ENCODE measurements at regions not wholly inside any gene's neighbourhood (a gene's known extent, or its start where the extent isn't known, plus 50 kb on each side); places are given as distances from the start of the nearest gene placed in this dataset.
"Not testable (repeated sequence)": the region's sequence is repeated elsewhere in the genome, so short reads cannot be mapped to it uniquely, and the experiment has no call there.

DNA sequence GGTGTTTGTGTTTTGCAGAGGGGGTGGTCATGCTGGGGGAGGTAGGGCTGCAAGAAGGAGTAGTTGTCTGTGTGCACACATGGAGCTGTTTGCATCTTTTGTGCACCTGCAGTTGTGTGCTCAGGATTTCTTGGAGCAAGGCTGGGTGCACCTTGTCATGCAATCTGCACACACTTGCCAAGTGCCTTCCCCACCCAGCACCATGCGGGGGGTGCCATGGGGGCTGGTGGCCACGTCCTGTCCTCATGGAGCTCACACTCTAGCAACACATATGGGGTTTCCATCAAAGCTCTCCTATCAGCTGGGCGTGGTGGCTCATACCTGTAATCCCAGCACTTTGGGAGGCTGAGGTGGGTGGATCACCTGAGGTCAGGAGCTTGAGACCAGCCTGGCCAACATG lies 111.6 kb downstream of the CRLF3 start:
- not testable (repeated sequence) for DNase-seq

DNA sequence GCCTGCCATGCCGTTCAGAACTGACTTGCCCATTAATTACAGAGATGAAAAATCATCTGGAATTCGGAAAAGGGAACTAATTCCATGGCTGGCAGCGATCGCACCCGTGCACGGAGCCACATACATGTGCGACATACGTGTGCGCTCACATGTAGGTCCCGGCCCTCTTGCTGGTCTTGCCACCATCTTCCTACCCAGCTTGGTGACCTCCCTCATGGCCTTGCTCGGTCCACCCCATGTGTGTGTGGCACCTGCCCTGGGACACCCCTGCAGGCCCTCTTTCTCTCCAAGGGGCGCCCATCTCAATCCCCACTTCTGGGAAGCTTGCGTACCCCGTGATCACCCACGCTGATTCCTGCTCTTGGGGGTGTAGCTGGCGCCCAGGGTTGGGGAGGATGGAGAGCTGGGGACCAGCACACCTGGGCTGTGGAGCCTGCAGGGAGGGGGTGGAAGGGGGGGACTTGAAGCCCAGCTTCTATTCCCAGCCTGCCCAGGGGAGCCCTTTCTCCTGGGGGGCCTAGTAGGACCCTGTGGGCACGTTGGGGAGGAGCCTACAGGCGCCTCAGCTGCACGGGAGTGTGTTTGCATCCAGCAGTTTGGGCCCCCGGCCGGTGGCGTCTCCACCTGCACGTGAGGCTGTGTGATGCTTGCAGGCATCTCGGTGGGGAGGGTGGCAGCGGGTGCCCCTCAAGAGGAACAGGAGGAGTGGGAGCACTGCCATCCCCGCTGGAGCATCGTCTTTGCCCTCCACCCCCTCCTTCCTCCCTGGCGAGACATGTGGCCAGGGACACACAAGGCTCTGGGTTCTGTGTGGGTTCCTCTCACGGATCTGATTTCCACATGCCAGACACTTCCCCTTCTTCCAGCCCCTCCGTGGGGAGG lies 112.6 kb downstream of the CRLF3 start:
- not testable (repeated sequence) for DNase-seq

DNA sequence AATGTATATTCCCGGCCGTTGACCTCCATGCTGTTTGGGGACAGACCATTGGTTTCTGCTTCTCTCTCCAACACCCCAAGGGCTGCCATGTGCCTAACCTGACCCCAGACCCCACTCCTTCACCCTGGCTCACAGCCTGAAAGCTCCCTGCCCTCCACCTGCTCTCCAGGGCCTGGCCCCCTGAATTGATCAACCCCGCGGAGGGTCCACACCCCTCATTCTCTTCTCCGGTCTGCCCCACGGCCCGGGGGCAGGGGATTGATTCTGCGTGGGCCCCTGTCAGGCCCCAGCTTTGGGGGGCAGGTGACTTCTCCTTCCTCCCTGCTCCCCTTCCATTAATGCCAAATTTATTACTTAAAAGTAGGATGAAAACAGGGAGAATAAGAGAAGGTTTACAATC lies 113.3 kb downstream of the CRLF3 start:
- DNase-seq, result not testable (repeated sequence)

DNA sequence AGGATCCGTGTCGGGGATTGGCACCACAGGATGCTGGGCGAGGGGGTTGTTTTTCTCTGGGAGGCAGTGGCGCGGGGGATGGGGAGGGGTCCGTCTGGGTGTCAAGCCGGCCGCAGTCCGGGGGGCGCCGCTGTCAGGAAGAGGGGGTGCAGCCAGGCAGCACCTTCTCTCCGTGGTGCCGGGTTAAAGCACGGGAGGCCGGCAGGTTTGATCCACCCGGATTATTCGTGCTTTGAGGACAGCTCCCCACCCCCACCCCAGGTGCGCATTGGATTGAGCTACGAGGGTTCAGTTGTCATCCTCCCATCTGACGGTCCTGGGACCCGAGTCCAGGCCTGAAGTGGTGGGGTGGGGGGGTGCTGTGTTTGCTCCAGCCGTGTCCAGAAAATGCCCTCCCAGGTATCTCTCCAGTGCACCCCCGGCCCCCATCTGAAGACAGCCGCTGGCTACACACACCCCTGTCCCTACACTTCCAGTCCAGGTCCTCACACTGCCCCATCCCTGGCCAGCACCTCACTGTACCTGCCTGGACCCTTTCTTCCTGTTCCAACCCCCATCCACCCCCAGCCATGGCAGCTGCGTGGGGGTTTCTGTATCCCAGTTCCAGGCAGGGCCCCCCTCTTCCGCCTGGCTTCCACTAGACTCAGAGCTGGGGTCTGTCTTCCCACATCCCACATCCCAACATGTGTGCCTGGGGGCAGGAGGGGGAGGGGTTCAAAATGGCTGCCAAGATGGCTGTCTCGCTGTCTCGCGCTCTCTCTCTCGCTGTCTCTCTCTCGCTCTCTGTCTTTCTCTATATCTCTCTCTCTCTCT lies 114.0 kb downstream of the CRLF3 start:
- not testable (repeated sequence) for DNase-seq

DNA sequence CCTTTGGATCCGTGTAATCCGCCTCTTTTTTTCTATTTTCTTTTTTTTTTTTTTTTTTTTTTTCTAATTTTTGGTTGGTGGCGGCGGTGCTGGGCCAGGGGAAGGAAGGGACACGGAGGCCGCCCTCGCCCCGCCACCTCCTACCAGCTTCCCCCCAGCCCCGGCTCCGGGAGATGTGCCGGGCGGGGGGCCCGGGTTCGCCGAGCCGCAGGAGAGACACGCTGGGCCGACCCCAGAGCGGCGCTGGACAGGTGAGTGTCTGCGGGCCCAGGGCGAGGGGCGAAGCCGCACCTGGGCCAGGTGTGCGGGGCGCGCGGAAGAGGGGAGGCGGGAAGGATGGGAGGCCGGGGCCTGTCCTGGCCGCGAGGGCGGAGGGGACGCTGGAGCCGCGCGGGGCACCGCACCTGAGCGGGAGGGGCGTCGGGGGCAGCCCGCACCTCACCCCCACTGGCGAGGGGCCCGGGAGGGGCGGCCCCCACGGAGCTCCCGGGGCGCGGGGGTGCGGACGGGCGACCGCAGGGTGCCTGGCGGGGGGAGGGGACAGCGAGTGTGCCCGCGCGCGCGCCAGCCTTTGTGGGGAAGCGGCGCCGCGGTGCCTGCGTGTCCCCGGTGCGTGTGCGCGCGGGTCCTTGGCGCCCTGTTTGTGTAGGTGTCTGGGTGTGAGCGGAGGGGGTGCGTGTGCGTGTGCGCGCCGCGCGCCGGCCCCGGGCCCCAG lies 114.8 kb downstream of the CRLF3 start:
- not testable (repeated sequence) for DNase-seq

DNA sequence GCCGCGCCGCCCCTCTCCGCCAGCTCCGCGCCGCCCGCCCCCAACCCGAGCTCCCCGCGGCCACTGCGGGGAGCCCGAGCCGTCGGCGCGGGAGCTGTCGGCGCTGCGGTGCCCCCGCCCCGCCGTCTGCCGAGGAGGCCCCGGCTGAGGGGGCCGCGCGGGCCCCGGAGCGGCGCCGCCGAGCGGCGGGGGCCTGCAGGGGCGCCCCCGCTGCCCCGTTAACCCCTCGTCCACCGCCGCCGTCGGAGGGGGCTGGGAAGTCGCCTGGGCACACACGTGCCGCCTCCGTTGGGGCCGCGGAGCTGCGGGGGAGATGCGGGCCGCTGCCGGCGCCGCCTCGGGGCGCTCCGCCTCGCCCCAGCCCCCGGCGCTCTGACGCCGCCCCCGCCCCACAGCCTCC lies 115.4 kb downstream of the CRLF3 start:
- peak; percentile 22 for DNase-seq

DNA sequence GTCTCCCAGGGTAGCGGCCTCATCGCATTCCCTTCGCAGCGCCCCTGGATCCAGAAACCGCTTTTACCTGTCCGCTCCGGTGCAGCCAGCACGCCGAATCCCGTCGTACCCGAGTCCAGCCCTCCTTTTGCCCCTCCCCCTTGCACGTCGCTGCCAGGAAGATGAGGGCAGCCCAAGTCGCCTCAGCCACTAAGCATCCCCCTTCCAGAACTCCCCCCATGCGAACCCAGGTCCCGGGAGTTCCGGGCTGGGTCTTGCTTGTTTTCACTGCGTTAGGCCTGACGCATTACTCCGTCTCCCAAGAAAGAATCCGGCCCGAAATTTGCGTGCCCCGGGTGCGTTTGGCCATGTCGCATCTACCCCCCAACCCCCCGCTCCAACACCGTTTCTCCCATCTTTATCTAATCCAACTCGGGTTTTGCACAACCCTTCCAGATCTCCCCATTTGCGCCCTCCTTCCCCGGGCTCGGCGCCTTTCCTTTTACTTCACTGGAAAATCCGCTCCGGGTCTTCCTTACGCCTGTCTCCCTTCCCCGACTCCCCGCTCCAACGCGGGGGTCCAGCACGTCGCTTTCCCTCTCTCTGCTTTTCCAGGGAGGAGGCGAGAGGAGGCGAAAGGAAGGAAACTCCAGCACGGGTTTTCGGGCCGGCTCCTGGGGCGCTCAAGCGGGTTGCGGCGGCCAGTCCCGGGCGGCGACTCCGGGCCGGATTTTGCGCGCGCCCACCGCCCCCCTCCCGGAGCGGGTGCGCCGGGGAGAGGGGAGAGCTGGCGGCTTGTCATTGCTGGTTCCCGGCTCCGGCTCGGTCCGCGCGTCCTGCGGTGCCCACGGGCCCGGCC lies 116.0 kb downstream of the CRLF3 start:
- DNase-seq, result peak; percentile 98

DNA sequence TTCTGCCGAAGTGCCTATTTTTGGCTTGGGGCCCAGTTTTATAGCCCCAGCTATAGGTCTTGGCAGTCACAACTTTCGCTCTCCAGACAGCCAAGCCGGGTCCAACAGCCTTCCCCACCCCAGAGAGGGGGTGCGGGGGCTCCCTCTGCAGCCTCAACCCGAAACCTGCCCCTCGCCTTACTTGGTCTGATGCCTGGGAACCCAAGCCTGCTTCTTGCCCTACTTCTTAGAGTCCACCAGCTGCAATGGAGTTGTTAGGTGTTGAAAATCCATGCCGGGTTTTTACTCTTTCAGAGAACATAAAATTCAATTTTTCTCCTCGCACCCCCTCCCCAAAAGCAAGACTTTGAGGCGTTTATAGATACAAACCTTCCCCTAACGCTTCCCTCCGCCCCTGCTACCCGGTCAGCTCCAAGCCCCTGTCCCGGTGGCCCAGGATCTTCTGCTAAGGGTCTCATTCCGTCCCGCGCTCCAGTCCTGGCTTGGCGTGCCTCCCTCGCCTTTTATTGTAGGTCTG lies 116.7 kb downstream of the CRLF3 start:
- peak; percentile 73 for DNase-seq

DNA sequence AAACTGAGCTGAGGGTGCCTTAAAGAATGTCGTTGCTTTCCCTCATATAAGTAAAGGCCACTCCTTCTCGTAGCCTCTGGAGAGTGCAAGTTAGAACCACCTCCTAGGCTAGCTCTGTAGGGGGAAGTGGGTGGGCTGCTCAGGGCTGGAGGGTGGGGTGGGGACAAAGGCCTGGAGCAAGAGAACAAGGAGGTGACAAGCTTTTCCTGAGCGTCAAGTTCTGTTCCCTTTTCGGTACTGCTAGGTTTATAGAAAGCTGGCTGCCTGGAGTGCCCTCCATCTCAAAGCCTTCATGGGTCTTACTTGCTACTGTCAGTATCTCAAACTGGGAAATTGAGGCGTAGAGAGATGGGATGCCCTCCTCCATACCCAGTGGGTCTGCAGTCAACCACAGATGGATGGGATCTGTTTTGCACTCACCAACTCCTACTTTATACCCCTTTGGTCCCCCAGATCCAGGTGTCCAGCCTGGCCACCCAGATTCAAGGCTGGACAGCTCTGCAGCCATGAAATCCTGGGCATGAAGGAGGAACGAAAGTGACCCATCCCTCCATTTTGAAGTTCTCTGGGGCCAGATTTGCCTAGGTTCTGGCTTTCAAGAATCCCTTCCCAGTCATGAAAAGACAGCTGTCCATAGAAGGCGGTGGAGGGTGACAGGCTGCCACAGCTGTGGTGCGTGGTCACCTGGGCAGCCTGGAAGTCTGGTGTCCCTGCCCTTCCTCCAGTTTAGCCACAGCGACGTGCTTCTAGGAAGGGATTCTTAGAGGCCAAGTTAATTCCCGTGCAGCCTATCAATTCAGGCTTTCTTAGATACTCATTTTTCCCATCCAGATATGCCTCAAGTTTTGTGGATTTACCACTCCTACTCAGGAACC lies 117.8 kb downstream of the CRLF3 start:
- not testable (repeated sequence) for DNase-seq

DNA sequence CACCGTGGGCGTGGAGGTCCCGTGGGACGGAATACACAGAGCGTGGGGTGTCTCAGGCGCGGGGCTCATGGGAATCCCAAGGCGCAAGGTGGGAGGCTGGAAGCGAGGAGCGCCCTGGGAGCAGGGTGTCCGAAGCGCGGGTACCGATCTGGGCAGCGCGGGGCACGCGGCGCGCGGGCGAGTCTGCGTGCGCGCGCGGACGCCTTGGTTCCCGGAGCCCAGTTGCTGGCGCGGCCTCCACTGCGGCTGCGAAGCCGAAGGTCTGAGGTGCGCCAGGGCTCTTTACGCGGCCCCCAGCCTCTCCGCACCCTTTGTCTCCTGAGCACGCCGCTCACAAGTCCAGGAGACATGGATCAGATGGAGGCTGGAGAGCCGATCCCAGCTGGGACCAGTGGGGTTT lies 118.5 kb downstream of the CRLF3 start:
- DNase-seq, result not testable (repeated sequence)

DNA sequence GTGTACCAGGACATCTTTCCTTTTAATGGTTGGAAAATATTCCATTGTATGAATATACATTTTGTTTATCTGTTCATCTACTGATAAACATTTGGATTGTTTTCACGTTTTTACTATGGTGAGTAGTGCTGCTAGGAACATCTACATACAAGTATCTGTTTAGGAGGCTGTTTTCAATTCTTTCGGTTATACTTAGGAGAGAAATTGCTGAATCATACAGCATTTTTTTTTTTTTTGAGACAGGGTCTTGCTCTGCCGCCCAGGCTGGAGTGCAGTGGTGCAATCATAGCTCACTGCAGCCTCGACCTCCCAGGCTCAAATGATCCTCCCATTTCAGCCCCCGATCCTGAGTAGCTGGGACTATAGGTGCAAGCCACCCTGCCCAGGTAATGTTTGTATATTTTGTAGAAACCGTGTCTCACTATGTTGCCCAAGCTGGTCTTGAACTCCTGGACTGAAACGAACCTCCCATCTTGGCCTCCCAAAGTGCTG lies 122.9 kb downstream of the CRLF3 start:
- DNase-seq, result no peak

DNA sequence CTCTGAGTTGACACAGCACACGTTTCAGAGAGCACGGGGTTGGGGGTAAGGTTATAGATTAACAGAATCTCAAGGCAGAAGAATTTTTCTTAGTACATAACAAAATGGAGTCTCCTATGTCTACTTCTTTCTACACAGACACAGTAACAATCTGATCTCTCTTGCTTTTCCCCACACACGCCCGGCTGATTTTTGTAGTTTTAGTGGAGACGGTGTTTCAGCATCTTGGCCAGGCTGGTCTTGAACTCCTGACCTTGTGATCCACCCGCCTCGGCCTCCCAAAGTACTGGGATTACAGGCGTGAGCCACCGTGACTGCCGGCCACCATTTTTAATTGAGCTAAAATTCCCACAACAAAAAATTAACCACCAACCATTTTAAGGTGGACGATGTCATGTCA lies 123.7 kb downstream of the CRLF3 start:
- DNase-seq, result not testable (repeated sequence)

DNA sequence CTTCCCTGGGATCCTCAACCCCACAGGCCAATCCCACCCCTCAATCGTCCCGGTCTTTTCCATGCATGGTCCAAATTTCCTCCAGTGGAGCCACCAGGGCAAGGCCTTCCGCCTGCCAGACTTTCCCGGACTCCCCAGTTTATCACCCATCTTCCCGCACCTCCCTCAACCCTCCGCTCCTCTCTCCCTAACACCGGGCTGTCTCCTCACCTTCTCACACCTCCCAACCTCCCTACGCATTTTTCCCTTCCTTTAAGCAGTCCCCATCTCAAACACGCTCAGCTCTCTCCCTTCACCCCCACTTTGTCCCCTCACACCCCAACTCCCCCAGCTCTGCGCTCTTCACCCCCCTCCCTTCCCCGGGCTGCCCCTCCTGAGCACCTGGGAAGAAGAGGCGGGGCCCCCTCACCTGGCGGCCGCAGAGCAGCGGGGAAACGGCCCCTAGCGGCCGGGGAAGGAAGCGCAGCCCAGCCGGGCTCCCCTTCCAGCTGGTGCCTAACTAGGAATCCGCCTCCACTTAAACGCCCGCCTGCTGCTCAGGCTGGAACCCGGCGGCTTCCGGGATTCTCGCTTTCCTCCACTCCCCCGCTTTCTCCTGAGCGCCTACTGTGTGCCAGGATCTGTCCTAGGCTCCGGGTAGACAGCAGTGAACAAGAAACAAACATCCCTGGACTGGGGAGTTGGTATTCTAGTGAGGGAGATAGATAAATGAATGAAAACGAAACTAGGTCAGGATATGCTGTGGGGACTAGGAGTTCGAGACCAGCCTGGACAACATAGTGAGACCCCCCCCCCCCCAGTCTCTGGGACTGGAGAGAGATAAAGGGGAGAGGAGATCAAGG lies 126.7 kb downstream of the CRLF3 start:
- DNase-seq, result peak; percentile 47

DNA sequence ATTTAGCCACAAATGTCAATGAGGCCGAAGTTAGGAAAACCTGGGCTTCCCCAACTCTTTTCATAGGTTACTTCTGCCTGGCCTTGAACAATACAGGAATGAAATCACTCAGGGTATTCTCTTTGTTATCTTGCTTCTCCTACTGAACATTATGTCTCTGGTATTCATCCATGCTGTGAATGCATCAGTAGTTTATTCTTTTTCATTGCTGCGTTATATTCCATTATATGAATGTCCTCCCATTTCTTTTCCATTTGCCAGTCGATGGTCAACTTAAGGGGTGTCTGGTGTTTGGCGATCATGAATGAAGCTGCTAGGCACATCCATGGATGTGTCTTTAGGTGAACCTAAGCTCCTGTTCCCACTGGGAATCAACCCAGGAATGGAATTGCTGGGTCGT lies 128.3 kb downstream of the CRLF3 start:
- DNase-seq, result no peak

DNA sequence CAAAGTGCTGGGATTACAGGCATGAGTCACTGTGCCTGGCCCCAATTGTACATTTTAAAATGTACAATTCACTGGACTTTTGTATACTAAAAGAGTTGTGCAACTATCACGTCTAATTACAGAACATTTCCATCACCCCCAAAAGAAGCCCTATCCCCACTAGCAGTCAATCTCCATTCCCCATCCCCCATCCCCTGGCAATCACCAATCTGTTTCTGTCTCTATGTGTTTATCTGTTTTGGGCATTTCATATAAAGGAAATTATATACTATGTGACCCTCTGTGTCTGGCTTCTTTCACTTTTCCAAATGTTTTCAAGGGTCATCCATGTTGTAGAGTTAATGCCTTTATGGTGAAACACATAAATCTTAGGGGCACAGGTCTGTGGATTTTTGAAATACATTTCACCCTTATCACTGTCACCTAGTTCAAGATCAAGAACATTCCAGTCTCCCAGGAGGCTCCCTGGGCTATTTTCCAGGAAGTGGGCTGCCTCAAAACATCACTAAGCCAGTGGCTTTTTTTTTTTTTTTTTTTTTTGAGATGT lies 129.2 kb downstream of the CRLF3 start:
- DNase-seq, result not testable (repeated sequence)

DNA sequence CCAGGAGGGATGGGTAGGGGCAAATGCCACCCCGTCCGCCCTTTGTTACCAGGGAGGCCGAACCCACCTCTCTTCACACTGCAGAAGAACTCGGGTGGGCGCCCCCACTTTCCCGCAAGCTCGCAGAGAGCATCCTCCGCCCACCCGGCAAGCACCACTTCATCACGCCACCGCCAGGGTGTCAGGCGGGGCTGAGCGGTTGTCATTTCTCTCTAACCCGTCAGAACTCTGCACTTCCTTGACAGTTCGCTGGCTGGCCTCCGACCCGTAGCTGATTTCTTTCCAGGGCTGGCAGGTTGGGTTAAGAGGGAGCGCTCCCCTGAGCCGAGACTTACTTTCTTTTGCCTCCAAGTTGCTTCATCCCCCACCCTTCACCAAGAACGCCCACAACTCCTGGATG lies 130.7 kb downstream of the CRLF3 start:
- DNase-seq, result peak; percentile 34

DNA sequence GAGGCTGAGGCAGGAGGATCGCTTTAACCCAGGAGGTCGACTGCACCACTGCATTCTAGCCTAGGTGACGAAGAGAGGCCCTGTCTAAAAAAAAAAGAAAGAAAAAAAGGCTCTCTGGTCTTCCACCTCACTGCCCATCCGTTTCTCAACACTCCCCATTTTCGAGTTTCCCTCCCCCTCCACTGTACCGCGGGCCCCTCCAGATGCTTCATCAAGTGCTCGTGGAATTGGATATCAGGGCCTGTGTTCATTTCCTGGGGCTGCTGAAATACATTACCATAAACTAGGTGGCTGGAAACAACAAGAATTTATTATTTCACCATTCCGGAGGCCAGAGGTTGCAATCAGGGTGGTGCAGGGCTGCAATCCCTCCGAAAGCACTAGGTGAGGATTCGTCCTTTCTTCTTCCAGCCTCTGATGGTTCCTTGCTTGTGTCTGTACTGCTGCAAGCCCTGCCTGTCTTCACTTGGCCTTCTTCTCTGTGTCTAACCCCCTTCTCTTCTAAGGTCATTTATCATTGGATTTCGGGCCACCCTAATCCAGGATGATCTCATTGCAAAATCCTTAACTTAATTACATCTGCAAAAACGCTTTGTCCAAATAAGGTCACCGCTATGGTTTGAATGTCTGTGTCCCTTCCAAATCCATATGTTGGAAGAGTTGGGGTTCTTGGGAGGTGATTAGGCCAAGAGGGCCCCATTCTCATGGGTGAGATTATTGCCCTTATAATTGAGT lies 135.1 kb downstream of the CRLF3 start:
- DNase-seq, result not testable (repeated sequence)

Data from fibroblast of skin of back (primary cell).